HEK293 (cell line): ENCODE measurements at regions not wholly inside any gene's neighbourhood (a gene's known extent, or its start where the extent isn't known, plus 50 kb on each side); places are given as distances from the start of the nearest gene placed in this dataset.

Experiments used
- CTCF ChIA-PET: fragments of 350-600 bp; formaldehyde crosslinking; extraction: SDS; loops from one replicate; lab custom pipeline; 2021; ENCODE audit warnings: antibody characterized with exemption; lab: Yijun Ruan, JAX
- POLR2A ChIA-PET: fragments of 300-600 bp; formaldehyde crosslinking; extraction: SDS; loops from one replicate; lab custom pipeline; 2020; ENCODE audit warnings: antibody characterized with exemption, inconsistent platforms; lab: Yijun Ruan, JAX
- H3K27ac ChIP-seq: fragments of 200-500 bp; sonication (Bioruptor generic); 2 replicates; pipeline ENCODE4 v1.5.1; 2014; ENCODE audit warnings: low read depth, low read length, control low read depth, inconsistent platforms; ENCODE audit errors: extremely low read depth
- H3K36me3 ChIP-seq, 2 experiments: fragments of 200-500 bp in 1 of 2; sonication (Bioruptor generic) in 1 of 2; 1 replicate in 1 of 2; 2 replicates in 1 of 2; pipeline ENCODE4 v1.5.1; 2014 to 2017; ENCODE audit warnings: inconsistent platforms in 2 of 2, low read length in 2 of 2; ENCODE audit not compliant: control insufficient read depth in 2 of 2, insufficient read depth in 1 of 2
- H3K4me1 ChIP-seq: fragments of 200-500 bp; sonication (Bioruptor generic); 2 replicates; pipeline ENCODE4 v1.5.1; 2014; ENCODE audit warnings: mild to moderate bottlenecking, low read length, inconsistent platforms; ENCODE audit not compliant: control insufficient read depth, insufficient read depth
- H3K4me3 ChIP-seq: 2 replicates; pipeline ENCODE4 v1.5.1; 2011; ENCODE audit warnings: low read depth, mild to moderate bottlenecking, control low read depth, low read length, moderate library complexity
- H3K9me3 ChIP-seq: fragments of 200-500 bp; sonication (Bioruptor generic); 2 replicates; pipeline ENCODE4 v1.5.1; 2014; ENCODE audit warnings: low read depth, low read length, inconsistent platforms; ENCODE audit not compliant: control insufficient read depth, insufficient read depth
- BCL11A ChIP-seq: fragments of 450-650 bp; formaldehyde crosslinking; IDR thresholded peaks from 2 replicates; pipeline ENCODE4 v1.5.1; 2016; ENCODE audit warnings: low read depth, missing biosample characterization, missing genetic modification characterization
- FEZF1 ChIP-seq: fragments of 450-650 bp; formaldehyde crosslinking; IDR thresholded peaks from 2 replicates; pipeline ENCODE4 v1.5.1; 2016; ENCODE audit warnings: missing biosample characterization, missing genetic modification characterization
- MEIS1 ChIP-seq: sonication (generic); formaldehyde crosslinking; IDR thresholded peaks from 2 replicates; pipeline ENCODE4 v1.8.1; 2022; ENCODE audit warnings: missing genetic modification reagents, mild to moderate bottlenecking, borderline replicate concordance
- TCF7L2 ChIP-seq: IDR thresholded peaks from 2 replicates; pipeline ENCODE4 v1.6.1; 2011; ENCODE audit warnings: low read depth, mild to moderate bottlenecking, inconsistent platforms, low read length, moderate library complexity, borderline replicate concordance
- ZBTB17 ChIP-seq: fragments of 450-650 bp; formaldehyde crosslinking; IDR thresholded peaks from 2 replicates; pipeline ENCODE4 v1.5.1; 2016; ENCODE audit warnings: missing biosample characterization, missing genetic modification characterization
- ZNF132 ChIP-seq: fragments of 450-650 bp; formaldehyde crosslinking; IDR thresholded peaks from 2 replicates; pipeline ENCODE4 v1.5.1; 2017; ENCODE audit warnings: missing biosample characterization, missing genetic modification characterization, borderline replicate concordance
- ZNF140 ChIP-seq: fragments of 450-650 bp; formaldehyde crosslinking; IDR thresholded peaks from 2 replicates; pipeline ENCODE4 v1.5.1; 2016; ENCODE audit warnings: missing biosample characterization, missing genetic modification characterization
- ZNF175 ChIP-seq: fragments of 450-650 bp; formaldehyde crosslinking; IDR thresholded peaks from 2 replicates; pipeline ENCODE4 v1.5.1; 2016; ENCODE audit warnings: missing biosample characterization, missing genetic modification characterization
- ZNF19 ChIP-seq: fragments of 450-650 bp; formaldehyde crosslinking; IDR thresholded peaks from 2 replicates; pipeline ENCODE4; 2016; ENCODE audit warnings: missing biosample characterization, missing genetic modification characterization, low read depth
- ZNF214 ChIP-seq: fragments of 450-650 bp; formaldehyde crosslinking; IDR thresholded peaks from 2 replicates; pipeline ENCODE4 v1.5.1; 2017; ENCODE audit warnings: missing biosample characterization, mild to moderate bottlenecking, missing genetic modification characterization, borderline replicate concordance
- ZNF354C ChIP-seq: fragments of 450-650 bp; formaldehyde crosslinking; IDR thresholded peaks from 2 replicates; pipeline ENCODE4 v1.5.1; 2016; ENCODE audit warnings: missing biosample characterization, missing genetic modification characterization, low read depth, borderline replicate concordance
- ZNF426 ChIP-seq: fragments of 450-650 bp; formaldehyde crosslinking; IDR thresholded peaks from 2 replicates; pipeline ENCODE4 v1.5.1; 2017; ENCODE audit warnings: missing biosample characterization, missing genetic modification characterization, mild to moderate bottlenecking, inconsistent platforms, moderate library complexity
- ZNF510 ChIP-seq: fragments of 450-650 bp; formaldehyde crosslinking; IDR thresholded peaks from 2 replicates; pipeline ENCODE4 v1.5.1; 2018; ENCODE audit warnings: mild to moderate bottlenecking, missing genetic modification characterization, missing biosample characterization; ENCODE audit not compliant: insufficient replicate concordance
- ZNF776 ChIP-seq: fragments of 450-650 bp; formaldehyde crosslinking; IDR thresholded peaks from 2 replicates; pipeline ENCODE4 v1.5.0; 2017; ENCODE audit warnings: missing biosample characterization, missing genetic modification characterization, borderline replicate concordance
- ZNF843 ChIP-seq: fragments of 450-650 bp; formaldehyde crosslinking; IDR thresholded peaks from 2 replicates; pipeline ENCODE4 v1.5.1; 2016; ENCODE audit warnings: missing biosample characterization, missing genetic modification characterization
- TF ChIP-seq, protein P1 (sequence below): fragments of 450-650 bp; formaldehyde crosslinking; conservative IDR thresholded peaks from 2 replicates; pipeline ENCODE4 v1.5.1; 2016; ENCODE audit warnings: low read depth, missing biosample characterization, missing genetic modification characterization
- TF ChIP-seq, protein P2 (sequence below): fragments of 450-650 bp; formaldehyde crosslinking; conservative IDR thresholded peaks from 2 replicates; pipeline ENCODE4 v1.5.1; 2016; ENCODE audit warnings: low read depth, missing biosample characterization, missing genetic modification characterization
- TF ChIP-seq, protein P3 (sequence below): sonication (generic); formaldehyde crosslinking; IDR thresholded peaks from 2 replicates; pipeline ENCODE4 v1.8.1; 2022; ENCODE audit warnings: mild to moderate bottlenecking, moderate library complexity, missing genetic modification reagents
- TF ChIP-seq, protein P4 (sequence below): fragments of 450-650 bp; formaldehyde crosslinking; IDR thresholded peaks from 2 replicates; pipeline ENCODE4 v1.5.1; 2016; ENCODE audit warnings: missing biosample characterization, missing genetic modification characterization

DNA sequence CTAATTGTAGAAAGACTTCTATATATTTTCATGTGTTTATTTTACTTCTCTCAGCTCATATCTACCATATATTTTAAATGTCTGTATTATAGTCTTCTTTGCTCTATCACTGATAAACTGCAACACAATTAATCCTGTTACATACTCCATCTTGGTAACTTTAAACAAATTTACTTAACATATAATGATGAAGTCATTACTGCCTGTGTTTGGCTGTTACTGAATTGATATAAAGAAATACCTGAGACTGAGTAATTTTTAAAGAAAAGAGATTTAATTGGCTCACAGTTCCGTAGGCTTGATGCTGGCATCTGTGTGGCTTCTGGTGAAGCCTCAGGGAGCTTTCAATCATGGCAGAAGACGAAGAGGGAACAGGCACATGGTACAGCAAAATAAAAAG is 1480.4 kb downstream of the HACE1 start:
- H3K36me3 ChIP-seq: no peaks in the 10 kb centered on the region
- ChIA-PET POLR2A (no interaction called here), CTCF (no interaction called here)
- no peaks in the 10 kb centered on the region for H3K9me3 ChIP-seq
- no peak overlapping the region for H3K27ac ChIP-seq
- H3K4me1 ChIP-seq: no peaks in the 10 kb centered on the region
- TF ChIP-seq, protein P1, sequence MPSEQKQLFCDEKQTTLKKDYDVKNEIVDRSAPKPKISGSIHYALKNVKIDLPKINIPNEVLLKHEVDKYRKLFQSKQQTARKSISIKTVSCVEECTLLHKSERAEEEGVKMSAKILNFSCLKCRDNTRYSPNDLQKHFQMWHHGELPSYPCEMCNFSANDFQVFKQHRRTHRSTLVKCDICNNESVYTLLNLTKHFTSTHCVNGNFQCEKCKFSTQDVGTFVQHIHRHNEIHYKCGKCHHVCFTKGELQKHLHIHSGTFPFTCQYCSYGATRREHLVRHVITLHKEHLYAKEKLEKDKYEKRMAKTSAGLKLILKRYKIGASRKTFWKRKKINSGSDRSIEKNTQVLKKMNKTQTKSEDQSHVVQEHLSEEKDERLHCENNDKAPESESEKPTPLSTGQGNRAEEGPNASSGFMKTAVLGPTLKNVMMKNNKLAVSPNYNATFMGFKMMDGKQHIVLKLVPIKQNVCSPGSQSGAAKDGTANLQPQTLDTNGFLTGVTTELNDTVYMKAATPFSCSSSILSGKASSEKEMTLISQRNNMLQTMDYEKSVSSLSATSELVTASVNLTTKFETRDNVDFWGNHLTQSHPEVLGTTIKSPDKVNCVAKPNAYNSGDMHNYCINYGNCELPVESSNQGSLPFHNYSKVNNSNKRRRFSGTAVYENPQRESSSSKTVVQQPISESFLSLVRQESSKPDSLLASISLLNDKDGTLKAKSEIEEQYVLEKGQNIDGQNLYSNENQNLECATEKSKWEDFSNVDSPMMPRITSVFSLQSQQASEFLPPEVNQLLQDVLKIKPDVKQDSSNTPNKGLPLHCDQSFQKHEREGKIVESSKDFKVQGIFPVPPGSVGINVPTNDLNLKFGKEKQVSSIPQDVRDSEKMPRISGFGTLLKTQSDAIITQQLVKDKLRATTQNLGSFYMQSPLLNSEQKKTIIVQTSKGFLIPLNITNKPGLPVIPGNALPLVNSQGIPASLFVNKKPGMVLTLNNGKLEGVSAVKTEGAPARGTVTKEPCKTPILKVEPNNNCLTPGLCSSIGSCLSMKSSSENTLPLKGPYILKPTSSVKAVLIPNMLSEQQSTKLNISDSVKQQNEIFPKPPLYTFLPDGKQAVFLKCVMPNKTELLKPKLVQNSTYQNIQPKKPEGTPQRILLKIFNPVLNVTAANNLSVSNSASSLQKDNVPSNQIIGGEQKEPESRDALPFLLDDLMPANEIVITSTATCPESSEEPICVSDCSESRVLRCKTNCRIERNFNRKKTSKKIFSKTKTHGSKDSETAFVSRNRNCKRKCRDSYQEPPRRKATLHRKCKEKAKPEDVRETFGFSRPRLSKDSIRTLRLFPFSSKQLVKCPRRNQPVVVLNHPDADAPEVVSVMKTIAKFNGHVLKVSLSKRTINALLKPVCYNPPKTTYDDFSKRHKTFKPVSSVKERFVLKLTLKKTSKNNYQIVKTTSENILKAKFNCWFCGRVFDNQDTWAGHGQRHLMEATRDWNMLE: no peak
- TF ChIP-seq MEIS1 (CRISPR knock-in tag): no peak
- no peak for TF ChIP-seq ZNF132 (tag by site-specific recombination)
- TF ChIP-seq ZNF426 (tag by site-specific recombination): no peak
- no peak for TF ChIP-seq ZNF214 (tag by site-specific recombination)
- no peak for TF ChIP-seq ZNF19
- TF ChIP-seq, protein P2, sequence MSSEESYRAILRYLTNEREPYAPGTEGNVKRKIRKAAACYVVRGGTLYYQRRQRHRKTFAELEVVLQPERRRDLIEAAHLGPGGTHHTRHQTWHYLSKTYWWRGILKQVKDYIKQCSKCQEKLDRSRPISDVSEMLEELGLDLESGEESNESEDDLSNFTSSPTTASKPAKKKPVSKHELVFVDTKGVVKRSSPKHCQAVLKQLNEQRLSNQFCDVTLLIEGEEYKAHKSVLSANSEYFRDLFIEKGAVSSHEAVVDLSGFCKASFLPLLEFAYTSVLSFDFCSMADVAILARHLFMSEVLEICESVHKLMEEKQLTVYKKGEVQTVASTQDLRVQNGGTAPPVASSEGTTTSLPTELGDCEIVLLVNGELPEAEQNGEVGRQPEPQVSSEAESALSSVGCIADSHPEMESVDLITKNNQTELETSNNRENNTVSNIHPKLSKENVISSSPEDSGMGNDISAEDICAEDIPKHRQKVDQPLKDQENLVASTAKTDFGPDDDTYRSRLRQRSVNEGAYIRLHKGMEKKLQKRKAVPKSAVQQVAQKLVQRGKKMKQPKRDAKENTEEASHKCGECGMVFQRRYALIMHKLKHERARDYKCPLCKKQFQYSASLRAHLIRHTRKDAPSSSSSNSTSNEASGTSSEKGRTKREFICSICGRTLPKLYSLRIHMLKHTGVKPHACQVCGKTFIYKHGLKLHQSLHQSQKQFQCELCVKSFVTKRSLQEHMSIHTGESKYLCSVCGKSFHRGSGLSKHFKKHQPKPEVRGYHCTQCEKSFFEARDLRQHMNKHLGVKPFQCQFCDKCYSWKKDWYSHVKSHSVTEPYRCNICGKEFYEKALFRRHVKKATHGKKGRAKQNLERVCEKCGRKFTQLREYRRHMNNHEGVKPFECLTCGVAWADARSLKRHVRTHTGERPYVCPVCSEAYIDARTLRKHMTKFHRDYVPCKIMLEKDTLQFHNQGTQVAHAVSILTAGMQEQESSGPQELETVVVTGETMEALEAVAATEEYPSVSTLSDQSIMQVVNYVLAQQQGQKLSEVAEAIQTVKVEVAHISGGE (tag by site-specific recombination): no peak
- no peak overlapping the region for H3K4me3 ChIP-seq

DNA sequence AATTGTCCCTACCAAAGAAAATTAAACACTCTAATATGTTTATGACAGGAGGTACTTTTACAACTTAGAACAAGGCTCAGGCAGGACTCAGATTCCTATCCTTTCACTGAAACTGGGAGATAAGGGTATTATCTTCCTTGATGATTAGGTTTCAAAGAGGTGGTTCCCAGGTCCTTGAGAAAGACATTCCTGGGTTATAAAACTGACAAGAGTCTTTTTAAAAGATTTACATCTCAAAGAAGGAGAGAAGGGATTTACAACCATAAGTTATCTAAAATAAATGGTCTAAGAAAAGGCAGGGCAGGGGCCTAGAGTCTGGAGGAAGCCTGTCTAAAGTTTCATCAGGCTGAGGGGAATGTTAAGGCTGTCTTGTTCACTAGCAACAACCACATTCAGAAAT is 1492.5 kb downstream of the HACE1 start:
- POLR2A ChIA-PET: no interaction called here
- TF ChIP-seq, protein P3, sequence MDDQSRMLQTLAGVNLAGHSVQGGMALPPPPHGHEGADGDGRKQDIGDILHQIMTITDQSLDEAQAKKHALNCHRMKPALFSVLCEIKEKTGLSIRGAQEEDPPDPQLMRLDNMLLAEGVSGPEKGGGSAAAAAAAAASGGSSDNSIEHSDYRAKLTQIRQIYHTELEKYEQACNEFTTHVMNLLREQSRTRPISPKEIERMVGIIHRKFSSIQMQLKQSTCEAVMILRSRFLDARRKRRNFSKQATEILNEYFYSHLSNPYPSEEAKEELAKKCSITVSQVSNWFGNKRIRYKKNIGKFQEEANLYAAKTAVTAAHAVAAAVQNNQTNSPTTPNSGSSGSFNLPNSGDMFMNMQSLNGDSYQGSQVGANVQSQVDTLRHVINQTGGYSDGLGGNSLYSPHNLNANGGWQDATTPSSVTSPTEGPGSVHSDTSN (CRISPR knock-in tag): no peak
- TF ChIP-seq ZNF776 (tag by site-specific recombination) (no peak), BCL11A (tag by site-specific recombination) (no peak), ZBTB17 (no peak), ZNF175 (no peak), ZNF140 (tag by site-specific recombination) (no peak), ZNF354C (tag by site-specific recombination) (no peak), TCF7L2 (peak; percentile 98), ZNF510 (no peak), ZNF843 (tag by site-specific recombination) (no peak), FEZF1 (tag by site-specific recombination) (no peak)
- TF ChIP-seq, protein P4, sequence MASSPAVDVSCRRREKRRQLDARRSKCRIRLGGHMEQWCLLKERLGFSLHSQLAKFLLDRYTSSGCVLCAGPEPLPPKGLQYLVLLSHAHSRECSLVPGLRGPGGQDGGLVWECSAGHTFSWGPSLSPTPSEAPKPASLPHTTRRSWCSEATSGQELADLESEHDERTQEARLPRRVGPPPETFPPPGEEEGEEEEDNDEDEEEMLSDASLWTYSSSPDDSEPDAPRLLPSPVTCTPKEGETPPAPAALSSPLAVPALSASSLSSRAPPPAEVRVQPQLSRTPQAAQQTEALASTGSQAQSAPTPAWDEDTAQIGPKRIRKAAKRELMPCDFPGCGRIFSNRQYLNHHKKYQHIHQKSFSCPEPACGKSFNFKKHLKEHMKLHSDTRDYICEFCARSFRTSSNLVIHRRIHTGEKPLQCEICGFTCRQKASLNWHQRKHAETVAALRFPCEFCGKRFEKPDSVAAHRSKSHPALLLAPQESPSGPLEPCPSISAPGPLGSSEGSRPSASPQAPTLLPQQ (tag by site-specific recombination): no peak
- TF ChIP-seq, protein P1: no peak

More for the DNA sequence above, 1492.5 kb downstream of the HACE1 start:
- Histone ChIP-seq H3K9me3 (no peaks in the 10 kb centered on the region), H3K4me1 (no peaks in the 10 kb centered on the region), H3K27ac (no peak overlapping the region), H3K36me3 (no peaks in the 10 kb centered on the region), H3K4me3 (no peak overlapping the region)
- CTCF ChIA-PET: no interaction called here
